ENCODE measurements at regions not wholly inside any gene's neighbourhood (a gene's known extent, or its start where the extent isn't known, plus 50 kb on each side); places are given as distances from the start of the nearest gene placed in this dataset.

GRCh38 chr2:43126817-43127207 lies 99.6 kb downstream of the ZFP36L2 start:
- no peak overlapping the region for H3K4me3 ChIP-seq (ENCODE audit: low read depth in 1 of 3, low read length in 3 of 3)
- H3K9ac ChIP-seq (ENCODE audit: low read depth in 1 of 2, low read length in 2 of 2) = no peak overlapping the region
- H3K9me3 ChIP-seq (ENCODE audit: control insufficient read depth in 4 of 4, low read length in 3 of 4) = no peaks in the 10 kb centered on the region
- H3K36me3 ChIP-seq (ENCODE audit: control insufficient read depth in 4 of 4, insufficient read depth in 3 of 4, low read depth in 1 of 4, low read length in 3 of 4) = no peaks in the 10 kb centered on the region
- 96% methylated on average over 14 of the region's 14 CpGs for WGBS
- no peaks in the 10 kb centered on the region for H3K27me3 ChIP-seq (ENCODE audit: control insufficient read depth in 4 of 4, insufficient read depth in 4 of 4, low read length in 3 of 4)
- DNase-seq (ENCODE audit: low spot score) = no peak
- no peak for TF ChIP-seq FOXA1 (IDR thresholded peaks at IDR 0.05)
- no peak for TF ChIP-seq ATF3 (IDR thresholded peaks at IDR 0.05)
- TF ChIP-seq GABPA (IDR thresholded peaks at IDR 0.05 in 1 of 2, conservative IDR thresholded peaks at IDR 0.05 in 1 of 2) = no peak
- TF ChIP-seq NR2F2 (IDR thresholded peaks at IDR 0.05) = no peak
- TF ChIP-seq ZBTB33 (IDR thresholded peaks at IDR 0.05) = no peak
- TF ChIP-seq EGR1 (IDR thresholded peaks at IDR 0.05; ENCODE audit: low read depth in 2 of 2) = no peak
- TF ChIP-seq HNF4A (conservative IDR thresholded peaks at IDR 0.05) = no peak
- no peak for TF ChIP-seq HNF4G (IDR thresholded peaks at IDR 0.05)
- no peak for TF ChIP-seq RAD21 (IDR thresholded peaks at IDR 0.05)
- TF ChIP-seq TAF1 (conservative IDR thresholded peaks at IDR 0.05) = no peak
- no peak for TF ChIP-seq YY1 (IDR thresholded peaks at IDR 0.05)
- TF ChIP-seq SP1 (IDR thresholded peaks at IDR 0.05) = no peak
- no peak for TF ChIP-seq JUND (IDR thresholded peaks at IDR 0.05)
- no peak for TF ChIP-seq FOXA2 (IDR thresholded peaks at IDR 0.05)
- no peak for TF ChIP-seq REST (IDR thresholded peaks at IDR 0.05)
- TF ChIP-seq MAX (IDR thresholded peaks at IDR 0.05) = no peak
- TF ChIP-seq CTCF (IDR thresholded peaks at IDR 0.05; ENCODE audit: low read depth, low read length, missing input control) = no peak
- TF ChIP-seq RXRA (IDR thresholded peaks at IDR 0.05) = no peak
- H3K4me1 ChIP-seq (ENCODE audit: control insufficient read depth in 4 of 4, insufficient read depth in 4 of 4, low read length in 3 of 4) = peaks cover 0 to 15% (median 4%) of the 10 kb centered on the region in 4 donors
- H3K27ac ChIP-seq (ENCODE audit: low read depth in 1 of 2, low read length in 2 of 2) = no peak overlapping the region

Measured in liver (tissue), 8 donors.